ENCODE measurements at regions not wholly inside any gene's neighbourhood (a gene's known extent, or its start where the extent isn't known, plus 50 kb on each side); places are given as distances from the start of the nearest gene placed in this dataset.

DNA sequence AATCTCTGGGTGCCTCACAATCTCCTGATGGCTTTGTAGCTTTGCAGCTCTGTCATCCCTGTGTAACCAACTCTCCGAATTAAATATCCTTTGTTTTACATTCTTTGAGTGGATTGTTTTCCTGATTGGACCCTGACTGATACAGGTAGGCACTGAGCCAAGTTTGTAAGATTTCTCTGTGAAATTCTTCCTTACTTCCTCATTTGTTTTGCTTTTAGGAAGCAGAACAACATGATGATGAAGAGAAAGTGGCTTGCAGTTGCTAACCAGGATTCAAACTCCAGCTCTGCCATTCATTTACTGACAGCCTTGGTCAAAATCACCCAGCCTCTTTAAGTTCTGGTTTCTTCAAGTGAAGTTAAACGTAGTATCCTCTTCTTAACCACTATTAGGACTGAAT is 452.3 kb downstream of the OMA1 start:
- TF ChIP-seq, protein P1, sequence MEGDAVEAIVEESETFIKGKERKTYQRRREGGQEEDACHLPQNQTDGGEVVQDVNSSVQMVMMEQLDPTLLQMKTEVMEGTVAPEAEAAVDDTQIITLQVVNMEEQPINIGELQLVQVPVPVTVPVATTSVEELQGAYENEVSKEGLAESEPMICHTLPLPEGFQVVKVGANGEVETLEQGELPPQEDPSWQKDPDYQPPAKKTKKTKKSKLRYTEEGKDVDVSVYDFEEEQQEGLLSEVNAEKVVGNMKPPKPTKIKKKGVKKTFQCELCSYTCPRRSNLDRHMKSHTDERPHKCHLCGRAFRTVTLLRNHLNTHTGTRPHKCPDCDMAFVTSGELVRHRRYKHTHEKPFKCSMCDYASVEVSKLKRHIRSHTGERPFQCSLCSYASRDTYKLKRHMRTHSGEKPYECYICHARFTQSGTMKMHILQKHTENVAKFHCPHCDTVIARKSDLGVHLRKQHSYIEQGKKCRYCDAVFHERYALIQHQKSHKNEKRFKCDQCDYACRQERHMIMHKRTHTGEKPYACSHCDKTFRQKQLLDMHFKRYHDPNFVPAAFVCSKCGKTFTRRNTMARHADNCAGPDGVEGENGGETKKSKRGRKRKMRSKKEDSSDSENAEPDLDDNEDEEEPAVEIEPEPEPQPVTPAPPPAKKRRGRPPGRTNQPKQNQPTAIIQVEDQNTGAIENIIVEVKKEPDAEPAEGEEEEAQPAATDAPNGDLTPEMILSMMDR (IDR thresholded peaks at IDR 0.05) = no peak
- TF ChIP-seq EZH2phosphoT487 (IDR thresholded peaks at IDR 0.05) = no peak

All from neural progenitor cell (in vitro differentiated cells).